ENCODE measurements at regions not wholly inside any gene's neighbourhood (a gene's known extent, or its start where the extent isn't known, plus 50 kb on each side); places are given as distances from the start of the nearest gene placed in this dataset.
"Not testable (repeated sequence)": the region's sequence is repeated elsewhere in the genome, so short reads cannot be mapped to it uniquely, and the experiment has no call there.

- DNase-seq (ENCODE audit: low spot score): no peak
These were observed 605.8 kb downstream of the TBC1D22A start for GRCh38 chr22:47367993-47368945.

GRCh38 chr22:47367107-47367690 lies 604.7 kb downstream of the TBC1D22A start:
- DNase-seq (ENCODE audit: low spot score): no peak

- DNase-seq (ENCODE audit: low spot score): no peak
These were observed 603.7 kb downstream of the TBC1D22A start for GRCh38 chr22:47366026-47366767.

- DNase-seq (ENCODE audit: low spot score): no peak
These were observed 598.8 kb downstream of the TBC1D22A start for GRCh38 chr22:47361247-47361646.

GRCh38 chr22:47357493-47357892 lies 595.0 kb downstream of the TBC1D22A start:
- DNase-seq (ENCODE audit: low spot score): no peak

GRCh38 chr22:47357086-47357485 lies 594.6 kb downstream of the TBC1D22A start:
- DNase-seq (ENCODE audit: low spot score): no peak

- no peak for DNase-seq (ENCODE audit: low spot score)
These were observed 594.1 kb downstream of the TBC1D22A start for GRCh38 chr22:47356511-47357011.

GRCh38 chr22:47355776-47356510 lies 593.5 kb downstream of the TBC1D22A start:
- DNase-seq (ENCODE audit: low spot score): no peak

- no peak for DNase-seq (ENCODE audit: low spot score)
These were observed 592.9 kb downstream of the TBC1D22A start for GRCh38 chr22:47355388-47355725.

GRCh38 chr22:47354668-47355387 lies 592.4 kb downstream of the TBC1D22A start:
- DNase-seq (ENCODE audit: low spot score): no peak

GRCh38 chr22:47352920-47353700 lies 590.7 kb downstream of the TBC1D22A start:
- no peak for DNase-seq (ENCODE audit: low spot score)

GRCh38 chr22:47351836-47352579 lies 589.6 kb downstream of the TBC1D22A start:
- DNase-seq (ENCODE audit: low spot score): no peak

GRCh38 chr22:47346287-47346686 lies 583.8 kb downstream of the TBC1D22A start:
- DNase-seq (ENCODE audit: low spot score): not testable (repeated sequence)

GRCh38 chr22:47345025-47345424 lies 582.6 kb downstream of the TBC1D22A start:
- no peak for DNase-seq (ENCODE audit: low spot score)

- DNase-seq (ENCODE audit: low spot score): no peak
These were observed 582.0 kb downstream of the TBC1D22A start for GRCh38 chr22:47344414-47344813.

GRCh38 chr22:47343611-47344010 lies 581.2 kb downstream of the TBC1D22A start:
- no peak for DNase-seq (ENCODE audit: low spot score)

GRCh38 chr22:47342446-47342845 lies 580.0 kb downstream of the TBC1D22A start:
- DNase-seq (ENCODE audit: low spot score): no peak

GRCh38 chr22:47341464-47341863 lies 579.0 kb downstream of the TBC1D22A start:
- DNase-seq (ENCODE audit: low spot score): no peak

- DNase-seq (ENCODE audit: low spot score): no peak
These were observed 578.5 kb downstream of the TBC1D22A start for GRCh38 chr22:47340851-47341436.

Data from HT-29 (cell line).